ENCODE measurements at regions not wholly inside any gene's neighbourhood (a gene's known extent, or its start where the extent isn't known, plus 50 kb on each side); places are given as distances from the start of the nearest gene placed in this dataset.

DNA sequence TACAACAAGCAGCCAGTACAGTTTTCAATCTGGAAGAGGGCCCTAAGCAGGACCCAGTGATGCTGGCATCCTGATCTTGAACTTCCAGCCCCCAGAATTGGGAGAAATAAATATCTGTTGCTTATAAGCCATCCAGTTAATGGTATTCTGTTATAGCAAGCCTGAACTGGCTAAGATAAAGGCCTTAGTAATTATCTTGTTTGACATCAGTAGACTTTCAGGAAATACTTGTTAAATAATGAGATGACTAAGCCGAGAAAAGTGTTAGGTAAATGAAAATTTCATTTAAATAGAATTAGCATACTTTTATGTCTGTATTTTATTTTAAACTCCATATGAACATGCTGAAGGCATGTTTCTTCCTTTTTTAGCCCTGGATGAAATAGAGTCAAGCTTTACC is 188.2 kb downstream of the OLFM4 start:
- no peaks in the 10 kb centered on the region for H3K9me3 ChIP-seq (ENCODE audit: low read length)
- H3K27me3 Mint-ChIP-seq: peaks cover 0 to 3% of the 10 kb centered on the region in 2 donors
- no peaks in the 10 kb centered on the region for H3K4me1 ChIP-seq (ENCODE audit: insufficient read depth, low read length)
- no peak overlapping the region for H3K27ac Mint-ChIP-seq
- CTCF ChIA-PET: no interaction called here
- no peak for DNase-seq
- H3K36me3 ChIP-seq (ENCODE audit: insufficient read depth, low read length): no peaks in the 10 kb centered on the region
- no peaks in the 10 kb centered on the region for H3K36me3 Mint-ChIP-seq
- H3K9me3 Mint-ChIP-seq: peaks cover 0 to 2% (median 0%) of the 10 kb centered on the region in 5 donors
- H3K4me1 Mint-ChIP-seq: no peaks in the 10 kb centered on the region
- H3K4me3 ChIP-seq (ENCODE audit: low read length): no peak overlapping the region
- H3K4me3 Mint-ChIP-seq: no peak overlapping the region
- no peaks in the 10 kb centered on the region for H3K27me3 ChIP-seq (ENCODE audit: insufficient read depth, low read length, poor library complexity, severe bottlenecking)
- no peak overlapping the region for H3K27ac ChIP-seq (ENCODE audit: low read depth, low read length)
- POLR2A ChIA-PET: no interaction called here

DNA sequence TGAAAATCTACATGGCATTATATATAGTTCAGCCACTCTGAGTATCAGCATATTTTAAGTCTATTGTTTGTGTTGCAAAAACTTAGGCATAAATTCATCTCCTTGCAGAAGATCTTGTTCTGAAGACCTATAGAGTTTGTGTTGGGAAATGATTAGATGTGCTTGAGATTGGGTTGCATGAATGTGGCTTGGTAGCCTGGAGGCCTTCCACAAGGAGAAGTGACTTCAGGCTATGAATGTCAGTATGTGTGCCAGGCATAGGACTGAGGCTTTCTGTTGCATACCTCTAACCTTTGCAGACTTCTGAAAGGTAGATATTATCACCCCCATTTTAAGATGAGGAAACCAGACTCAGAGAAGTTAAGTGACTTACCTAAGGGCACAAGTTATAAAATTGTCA is 188.6 kb downstream of the OLFM4 start:
- H3K27ac ChIP-seq (ENCODE audit: low read depth, low read length): no peak overlapping the region
- H3K9me3 ChIP-seq (ENCODE audit: low read length): no peaks in the 10 kb centered on the region
- Mint-ChIP-seq H3K4me1 (no peaks in the 10 kb centered on the region), H3K27ac (no peak overlapping the region), H3K36me3 (no peaks in the 10 kb centered on the region), H3K27me3 (peaks cover 0 to 3% of the 10 kb centered on the region in 2 donors), H3K4me3 (no peak overlapping the region), H3K9me3 (peaks cover 0 to 2% (median 0%) of the 10 kb centered on the region in 5 donors)
- no peaks in the 10 kb centered on the region for H3K27me3 ChIP-seq (ENCODE audit: insufficient read depth, low read length, poor library complexity, severe bottlenecking)
- no peak overlapping the region for H3K4me3 ChIP-seq (ENCODE audit: low read length)
- POLR2A ChIA-PET: no interaction called here
- DNase-seq: no peak
- H3K4me1 ChIP-seq (ENCODE audit: insufficient read depth, low read length): no peaks in the 10 kb centered on the region
- no peaks in the 10 kb centered on the region for H3K36me3 ChIP-seq (ENCODE audit: insufficient read depth, low read length)
- CTCF ChIA-PET: no interaction called here

DNA sequence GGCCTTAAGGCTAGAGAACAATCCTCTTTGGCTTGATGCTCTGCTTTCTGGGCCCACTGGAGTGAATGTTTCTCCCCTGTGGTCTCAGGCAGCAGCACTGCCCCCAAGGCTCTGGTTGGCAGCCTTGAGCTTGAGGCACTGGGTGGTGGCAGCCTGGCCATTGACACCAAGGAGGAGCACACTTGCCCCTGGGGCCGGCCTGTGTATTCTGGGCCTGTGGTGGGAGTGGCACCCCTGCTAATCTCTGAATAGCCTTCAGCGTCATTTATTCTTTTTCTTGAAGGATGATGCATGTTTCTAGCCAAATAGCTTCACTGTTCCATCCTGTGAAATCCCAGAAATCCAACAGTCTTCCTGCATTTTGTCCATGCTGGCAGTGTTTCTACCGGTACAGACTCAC is 191.4 kb downstream of the OLFM4 start:
- Mint-ChIP-seq H3K4me3 (no peak overlapping the region), H3K27ac (no peak overlapping the region), H3K27me3 (peaks cover 0 to 5% of the 10 kb centered on the region in 2 donors), H3K36me3 (no peaks in the 10 kb centered on the region), H3K4me1 (no peaks in the 10 kb centered on the region), H3K9me3 (peaks cover 0 to 6% (median 4%) of the 10 kb centered on the region in 5 donors)
- H3K27me3 ChIP-seq (ENCODE audit: insufficient read depth, low read length, poor library complexity, severe bottlenecking): no peaks in the 10 kb centered on the region
- no peaks in the 10 kb centered on the region for H3K36me3 ChIP-seq (ENCODE audit: insufficient read depth, low read length)
- ChIA-PET CTCF (no interaction called here), POLR2A (no interaction called here)
- H3K4me1 ChIP-seq (ENCODE audit: insufficient read depth, low read length): no peaks in the 10 kb centered on the region
- no peak overlapping the region for H3K27ac ChIP-seq (ENCODE audit: low read depth, low read length)
- no peaks in the 10 kb centered on the region for H3K9me3 ChIP-seq (ENCODE audit: low read length)
- no peak overlapping the region for H3K4me3 ChIP-seq (ENCODE audit: low read length)
- no peak for DNase-seq

DNA sequence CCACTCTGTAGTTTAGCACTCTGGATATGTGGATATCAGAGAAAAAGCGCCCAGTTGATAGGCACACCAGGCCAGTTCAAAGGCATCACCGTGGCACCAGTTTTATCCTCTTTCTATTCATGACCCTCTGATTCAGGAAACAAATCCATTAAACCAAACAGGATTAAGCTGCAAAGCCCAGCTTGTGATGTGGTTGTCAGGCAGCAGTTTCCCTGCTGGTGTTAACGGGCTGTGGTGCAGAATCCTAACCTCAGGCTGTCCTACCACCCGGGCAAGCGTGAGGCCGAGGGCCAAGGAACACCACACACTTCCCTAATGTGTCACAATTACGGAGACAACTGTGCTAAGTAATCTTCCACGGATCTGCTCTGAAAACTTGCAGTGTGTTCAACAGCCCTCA is 209.1 kb downstream of the OLFM4 start:
- H3K4me3 ChIP-seq (ENCODE audit: low read length): no peak overlapping the region
- no peak overlapping the region for H3K27ac ChIP-seq (ENCODE audit: low read depth, low read length)
- no peaks in the 10 kb centered on the region for H3K36me3 ChIP-seq (ENCODE audit: insufficient read depth, low read length)
- Mint-ChIP-seq H3K4me1 (no peaks in the 10 kb centered on the region), H3K27ac (no peak overlapping the region), H3K4me3 (no peak overlapping the region), H3K27me3 (peaks cover 0 to 3% of the 10 kb centered on the region in 2 donors), H3K36me3 (no peaks in the 10 kb centered on the region), H3K9me3 (peaks cover 0 to 3% (median 0%) of the 10 kb centered on the region in 5 donors)
- DNase-seq: no peak
- no peaks in the 10 kb centered on the region for H3K27me3 ChIP-seq (ENCODE audit: insufficient read depth, low read length, poor library complexity, severe bottlenecking)
- ChIA-PET CTCF (interaction anchor here (1.5 kb wide), 1 partner anchor 13 kb away, joined by 4 read pairs; no protein-coding TSS in a partner anchor), POLR2A (no interaction called here)
- no peaks in the 10 kb centered on the region for H3K9me3 ChIP-seq (ENCODE audit: low read length)
- H3K4me1 ChIP-seq (ENCODE audit: insufficient read depth, low read length): no peaks in the 10 kb centered on the region

DNA sequence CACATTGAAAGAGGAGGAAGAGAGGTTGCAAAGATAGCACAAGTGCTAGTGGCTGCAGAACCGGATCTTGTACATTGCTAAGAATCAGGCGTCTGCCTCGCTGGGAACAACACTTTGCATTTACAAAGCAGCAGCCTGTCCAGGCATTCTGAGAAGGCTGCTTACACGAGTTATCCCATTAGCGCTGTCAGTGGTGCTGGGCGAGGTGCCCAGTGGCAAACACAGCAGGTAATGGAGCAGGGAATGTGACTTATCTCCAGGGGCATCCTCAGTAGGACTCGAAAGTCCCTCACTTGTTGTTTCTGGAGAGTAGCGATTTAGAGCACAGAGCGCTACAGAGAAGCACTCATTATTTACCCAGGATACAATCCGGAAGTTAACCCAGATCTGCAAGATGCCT is 209.6 kb downstream of the OLFM4 start:
- H3K36me3 Mint-ChIP-seq: no peaks in the 10 kb centered on the region
- peaks cover 0 to 3% of the 10 kb centered on the region in 2 donors for H3K27me3 Mint-ChIP-seq
- CTCF ChIA-PET: interaction anchor here (1.5 kb wide), 1 partner anchor 13 kb away, joined by 4 read pairs; no protein-coding TSS in a partner anchor
- no peak overlapping the region for H3K27ac ChIP-seq (ENCODE audit: low read depth, low read length)
- H3K4me3 ChIP-seq (ENCODE audit: low read length): no peak overlapping the region
- H3K4me3 Mint-ChIP-seq: no peak overlapping the region
- H3K9me3 ChIP-seq (ENCODE audit: low read length): no peaks in the 10 kb centered on the region
- no peak overlapping the region for H3K27ac Mint-ChIP-seq
- no peaks in the 10 kb centered on the region for H3K4me1 ChIP-seq (ENCODE audit: insufficient read depth, low read length)
- no peaks in the 10 kb centered on the region for H3K4me1 Mint-ChIP-seq
- no peaks in the 10 kb centered on the region for H3K27me3 ChIP-seq (ENCODE audit: insufficient read depth, low read length, poor library complexity, severe bottlenecking)
- peaks cover 0 to 3% (median 0%) of the 10 kb centered on the region in 5 donors for H3K9me3 Mint-ChIP-seq
- POLR2A ChIA-PET: no interaction called here
- no peak for DNase-seq
- no peaks in the 10 kb centered on the region for H3K36me3 ChIP-seq (ENCODE audit: insufficient read depth, low read length)

DNA sequence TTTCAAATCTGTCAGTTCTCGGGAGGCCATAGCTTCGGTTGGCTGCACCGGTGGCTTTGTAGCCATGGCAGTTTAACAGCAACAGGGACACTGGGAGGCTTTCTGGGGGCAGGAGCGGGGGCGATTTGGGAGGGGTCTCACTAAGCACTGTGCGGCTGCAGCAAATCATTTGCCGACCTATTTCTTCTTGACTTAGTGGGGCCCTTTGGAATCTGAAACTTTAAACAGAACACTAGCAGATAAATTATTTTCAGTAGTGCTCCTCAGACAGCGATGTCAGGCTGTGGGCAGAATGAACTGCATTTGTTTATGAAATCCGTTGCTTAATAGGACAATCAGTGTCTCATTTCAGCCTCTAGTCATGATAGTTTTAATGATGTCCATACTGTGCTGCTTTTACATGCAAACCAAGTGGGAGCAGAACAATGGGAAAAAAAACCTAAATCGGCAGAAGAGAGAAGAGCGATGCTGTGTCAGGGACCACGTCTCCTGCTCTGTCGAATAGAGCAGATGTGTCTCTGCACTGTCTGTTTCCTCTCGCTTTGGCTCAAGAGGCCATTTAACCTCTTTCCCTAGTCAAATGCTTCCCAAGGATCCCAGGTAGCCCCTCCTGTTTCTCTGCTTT is 211.9 kb downstream of the OLFM4 start:
- peaks cover 0 to 3% (median 0%) of the 10 kb centered on the region in 5 donors for H3K9me3 Mint-ChIP-seq
- ChIA-PET POLR2A (no interaction called here), CTCF (no interaction called here)
- no peaks in the 10 kb centered on the region for H3K36me3 Mint-ChIP-seq
- DNase-seq: no peak
- no peaks in the 10 kb centered on the region for H3K4me1 Mint-ChIP-seq
- Histone ChIP-seq H3K4me1 (ENCODE audit: insufficient read depth, low read length) (no peaks in the 10 kb centered on the region), H3K4me3 (ENCODE audit: low read length) (no peak overlapping the region), H3K27ac (ENCODE audit: low read depth, low read length) (no peak overlapping the region), H3K36me3 (ENCODE audit: insufficient read depth, low read length) (no peaks in the 10 kb centered on the region), H3K9me3 (ENCODE audit: low read length) (no peaks in the 10 kb centered on the region), H3K27me3 (ENCODE audit: insufficient read depth, low read length, poor library complexity, severe bottlenecking) (no peaks in the 10 kb centered on the region)
- no peak overlapping the region for H3K4me3 Mint-ChIP-seq
- H3K27me3 Mint-ChIP-seq: peaks cover 0 to 4% of the 10 kb centered on the region in 2 donors
- H3K27ac Mint-ChIP-seq: no peak overlapping the region

DNA sequence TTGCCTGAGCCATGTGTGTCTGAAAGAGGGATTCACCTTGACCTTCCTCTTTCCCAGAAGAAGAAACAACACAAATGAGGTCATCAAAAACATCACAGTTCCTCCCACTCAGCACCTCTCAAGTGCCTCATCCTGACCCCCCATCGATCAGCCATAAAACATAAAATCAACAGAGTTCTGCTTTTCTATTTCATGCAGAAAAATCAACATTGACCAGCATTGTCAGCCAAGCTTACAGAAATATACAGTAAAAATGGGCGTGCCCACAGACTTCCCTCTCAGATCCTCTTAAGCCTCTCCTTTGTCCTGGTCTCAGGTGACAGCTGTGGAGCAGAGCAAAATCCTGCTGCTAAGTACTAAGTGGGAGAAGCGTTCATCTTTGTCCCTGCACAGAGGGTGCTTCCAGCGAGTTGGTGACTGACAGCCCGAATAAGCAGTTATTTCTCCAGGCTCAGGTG is 213.3 kb downstream of the OLFM4 start:
- CTCF ChIA-PET: no interaction called here
- Mint-ChIP-seq H3K4me3 (no peak overlapping the region), H3K27ac (no peak overlapping the region), H3K36me3 (no peaks in the 10 kb centered on the region), H3K4me1 (no peaks in the 10 kb centered on the region), H3K9me3 (peaks cover 0 to 3% (median 0%) of the 10 kb centered on the region in 5 donors), H3K27me3 (peaks cover 0 to 8% of the 10 kb centered on the region in 2 donors)
- Histone ChIP-seq H3K4me1 (ENCODE audit: insufficient read depth, low read length) (no peaks in the 10 kb centered on the region), H3K4me3 (ENCODE audit: low read length) (no peak overlapping the region), H3K27me3 (ENCODE audit: insufficient read depth, low read length, poor library complexity, severe bottlenecking) (no peaks in the 10 kb centered on the region), H3K9me3 (ENCODE audit: low read length) (no peaks in the 10 kb centered on the region), H3K27ac (ENCODE audit: low read depth, low read length) (no peak overlapping the region), H3K36me3 (ENCODE audit: insufficient read depth, low read length) (no peaks in the 10 kb centered on the region)
- POLR2A ChIA-PET: no interaction called here
- DNase-seq: no peak

DNA sequence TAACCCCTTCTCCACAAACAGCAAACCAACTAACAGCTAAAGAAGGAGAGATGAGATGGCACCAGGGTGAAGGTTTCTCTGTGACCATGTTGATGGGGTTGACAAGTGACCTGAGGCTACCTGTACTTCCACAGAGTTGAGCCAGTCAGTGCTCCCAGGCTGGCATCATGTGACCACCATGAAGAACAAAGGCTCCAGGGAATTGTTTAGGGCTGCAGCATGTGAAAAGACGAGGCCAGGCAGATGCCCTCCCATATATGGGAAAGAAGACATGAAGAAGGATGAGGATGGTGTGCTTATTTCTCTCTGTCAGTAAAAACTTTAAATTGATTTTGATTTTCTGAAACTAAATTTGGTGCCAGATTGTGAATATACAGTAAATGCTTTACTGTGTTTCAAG is 220.6 kb downstream of the OLFM4 start:
- no peaks in the 10 kb centered on the region for H3K9me3 Mint-ChIP-seq
- no peaks in the 10 kb centered on the region for H3K36me3 Mint-ChIP-seq
- Histone ChIP-seq H3K4me3 (ENCODE audit: low read length) (no peak overlapping the region), H3K4me1 (ENCODE audit: insufficient read depth, low read length) (no peaks in the 10 kb centered on the region), H3K36me3 (ENCODE audit: insufficient read depth, low read length) (no peaks in the 10 kb centered on the region), H3K9me3 (ENCODE audit: low read length) (no peaks in the 10 kb centered on the region), H3K27me3 (ENCODE audit: insufficient read depth, low read length, poor library complexity, severe bottlenecking) (no peaks in the 10 kb centered on the region), H3K27ac (ENCODE audit: low read depth, low read length) (no peak overlapping the region)
- H3K4me3 Mint-ChIP-seq: no peak overlapping the region
- POLR2A ChIA-PET: no interaction called here
- peaks cover 0 to 5% of the 10 kb centered on the region in 2 donors for H3K27me3 Mint-ChIP-seq
- H3K27ac Mint-ChIP-seq: no peak overlapping the region
- CTCF ChIA-PET: no interaction called here
- no peaks in the 10 kb centered on the region for H3K4me1 Mint-ChIP-seq
- DNase-seq: no peak

All from CD8-positive, alpha-beta memory T cell (primary cell).